Neural cell (in vitro differentiated cells): ENCODE measurements at regions not wholly inside any gene's neighbourhood (a gene's known extent, or its start where the extent isn't known, plus 50 kb on each side); places are given as distances from the start of the nearest gene placed in this dataset.

Source experiments
- H2AFZ ChIP-seq: fragments of 200-600, 300-800 bp; sonication (generic), shearing (Covaris generic); 2 replicates; pipeline ENCODE4 v1.6.0; 2014; ENCODE audit warnings: low read depth, mild to moderate bottlenecking, antibody characterized with exemption, low read length, moderate library complexity
- H3F3A ChIP-seq: fragments of 200-600 bp; shearing (Covaris generic); 2 replicates; pipeline ENCODE4 v1.6.1; 2016; ENCODE audit warnings: mild to moderate bottlenecking, moderate library complexity, mixed read lengths, antibody characterized with exemption, low read length; ENCODE audit not compliant: insufficient read depth, poor library complexity, severe bottlenecking
- H3K27ac ChIP-seq: fragments of 200-600, 300-800 bp; sonication (generic), shearing (Covaris generic); 2 replicates; pipeline ENCODE4 v1.5.1; 2014; ENCODE audit warnings: mild to moderate bottlenecking, low read length, moderate library complexity
- H3K27me3 ChIP-seq: fragments of 300-800, 200-600 bp; sonication (generic), shearing (Covaris generic); 2 replicates; pipeline ENCODE4 v1.6.0; 2014; ENCODE audit warnings: mild to moderate bottlenecking, low read depth, low read length, moderate library complexity; ENCODE audit not compliant: insufficient read depth
- H3K36me3 ChIP-seq: fragments of 300-800, 200-600 bp; sonication (generic), shearing (Covaris generic); 2 replicates; pipeline ENCODE4 v1.5.1; 2014; ENCODE audit warnings: mild to moderate bottlenecking, antibody characterized with exemption, low read length, moderate library complexity; ENCODE audit not compliant: insufficient read depth
- H3K4me2 ChIP-seq: fragments of 300-800, 200-600 bp; sonication (generic), shearing (Covaris generic); 2 replicates; pipeline ENCODE4 v1.6.0; 2014; ENCODE audit warnings: mild to moderate bottlenecking, low read length
- H3K4me3 ChIP-seq: fragments of 300-800, 200-600 bp; sonication (generic), shearing (Covaris generic); 2 replicates; pipeline ENCODE4 v1.5.1; 2014; ENCODE audit warnings: mild to moderate bottlenecking, low read length, moderate library complexity
- H3K79me2 ChIP-seq: fragments of 200-600 bp; shearing (Covaris generic); replicated peaks from 2 replicates; pipeline ENCODE4 v1.6.0; 2014; ENCODE audit warnings: mild to moderate bottlenecking, low read length, moderate library complexity; ENCODE audit not compliant: insufficient read depth
- H3K9ac ChIP-seq: fragments of 300-800, 200-600 bp; sonication (generic), shearing (Covaris generic); 2 replicates; pipeline ENCODE4 v1.6.1; 2016; ENCODE audit warnings: mild to moderate bottlenecking, low read length, mixed read lengths
- H3K9me2 ChIP-seq: fragments of 200-600 bp; shearing (Covaris generic); 2 replicates; pipeline ENCODE4 v1.6.1; 2016; ENCODE audit warnings: mild to moderate bottlenecking, low read length, mixed read lengths; ENCODE audit not compliant: insufficient read depth
- H3K9me3 ChIP-seq: fragments of 200-600, 300-800 bp; sonication (generic), shearing (Covaris generic); 2 replicates; pipeline ENCODE4 v1.6.1; 2016; ENCODE audit warnings: mild to moderate bottlenecking, mixed run types, low read length, moderate library complexity, mixed read lengths
- H4K20me1 ChIP-seq: fragments of 200-600 bp; shearing (Covaris generic); 2 replicates; pipeline ENCODE4 v1.6.1; 2016; ENCODE audit warnings: mild to moderate bottlenecking, mixed run types; ENCODE audit not compliant: insufficient read depth
- CTCF ChIP-seq: fragments of 450-650 bp; IDR thresholded peaks from 2 replicates; pipeline ENCODE4 v1.5.1; 2014; ENCODE audit warnings: antibody characterized with exemption, mild to moderate bottlenecking, moderate library complexity; ENCODE audit not compliant: poor library complexity, severe bottlenecking
- EP300 ChIP-seq: fragments of 450-650 bp; conservative IDR thresholded peaks from 2 replicates; pipeline ENCODE4 v1.6.1; 2014; ENCODE audit warnings: antibody characterized with exemption, mild to moderate bottlenecking, moderate library complexity; ENCODE audit not compliant: poor library complexity, severe bottlenecking
- EZH2 ChIP-seq: fragments of 200-600, 300-800 bp; shearing (Covaris generic), sonication (generic); IDR thresholded peaks from 2 replicates; pipeline ENCODE4 v1.6.1; 2014; ENCODE audit warnings: antibody characterized with exemption, low read length, borderline replicate concordance, mild to moderate bottlenecking; ENCODE audit not compliant: insufficient read depth, poor library complexity, severe bottlenecking
- MXI1 ChIP-seq: fragments of 450-650 bp; conservative IDR thresholded peaks from 2 replicates; pipeline ENCODE4 v1.6.1; 2014; ENCODE audit warnings: antibody characterized with exemption, mild to moderate bottlenecking; ENCODE audit not compliant: poor library complexity, severe bottlenecking
- POLR2AphosphoS5 ChIP-seq: IDR thresholded peaks from 2 replicates; pipeline ENCODE4 v1.6.1; 2012
- RAD21 ChIP-seq: fragments of 450-650 bp; conservative IDR thresholded peaks from 2 replicates; pipeline ENCODE4 v1.6.1; 2014; ENCODE audit warnings: antibody characterized with exemption, mild to moderate bottlenecking, moderate library complexity
- REST ChIP-seq: IDR thresholded peaks from 2 replicates; pipeline ENCODE4 v1.6.1; 2012; ENCODE audit warnings: borderline replicate concordance
- SMC3 ChIP-seq: fragments of 450-650 bp; conservative IDR thresholded peaks from 2 replicates; pipeline ENCODE4 v1.6.1; 2014; ENCODE audit warnings: antibody characterized with exemption, mild to moderate bottlenecking, moderate library complexity; ENCODE audit not compliant: poor library complexity
- TAF1 ChIP-seq: IDR thresholded peaks from 2 replicates; pipeline ENCODE4 v1.6.1; 2012; ENCODE audit warnings: low read depth

GRCh38 chr18:67695684-67696083, 179.2 kb upstream of the DSEL start:
- no peaks in the 10 kb centered on the region for H3K36me3 ChIP-seq
- no peak overlapping the region for H3K4me3 ChIP-seq
- H3K9me3 ChIP-seq: no peaks in the 10 kb centered on the region
- H3K79me2 ChIP-seq: no peaks in the 10 kb centered on the region
- H3K4me2 ChIP-seq: no peak overlapping the region
- H3K9ac ChIP-seq: no peak overlapping the region
- H2AFZ ChIP-seq: no peak overlapping the region
- H3K9me2 ChIP-seq: no peaks in the 10 kb centered on the region
- H3F3A ChIP-seq: no peaks in the 10 kb centered on the region
- no peaks in the 10 kb centered on the region for H4K20me1 ChIP-seq
- no peak overlapping the region for H3K27ac ChIP-seq
- H3K27me3 ChIP-seq: no peaks in the 10 kb centered on the region
- no peak for TF ChIP-seq MXI1
- no peak for TF ChIP-seq TAF1
- TF ChIP-seq SMC3: no peak
- no peak for TF ChIP-seq REST
- no peak for TF ChIP-seq RAD21
- TF ChIP-seq EZH2: no peak
- TF ChIP-seq CTCF: no peak
- no peak for TF ChIP-seq EP300
- no peak for TF ChIP-seq POLR2AphosphoS5

DNA sequence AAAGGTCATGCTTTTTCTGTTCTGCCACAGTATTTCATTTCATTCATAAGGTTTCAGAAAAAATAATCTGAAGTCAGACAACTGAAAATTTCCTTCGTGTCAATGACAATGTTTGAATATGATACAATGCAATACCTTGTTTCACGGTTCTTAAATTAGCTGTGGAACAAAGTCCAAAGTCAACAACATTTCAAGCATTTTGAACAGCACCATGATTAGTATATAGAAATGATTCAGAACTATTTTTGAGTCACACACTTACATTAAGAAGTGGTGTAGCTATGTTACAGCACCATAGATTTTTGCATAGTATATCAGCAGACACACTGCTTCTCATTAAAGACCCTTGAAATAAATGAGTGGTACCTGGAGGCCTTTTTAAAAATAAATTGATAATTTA, 178.3 kb upstream of the DSEL start:
- Histone ChIP-seq H3K4me2 (no peak overlapping the region), H3K27ac (no peak overlapping the region), H3K4me3 (no peak overlapping the region), H3K27me3 (no peaks in the 10 kb centered on the region), H3K36me3 (no peaks in the 10 kb centered on the region), H4K20me1 (no peaks in the 10 kb centered on the region), H3K9me2 (no peaks in the 10 kb centered on the region), H3K79me2 (no peaks in the 10 kb centered on the region), H3F3A (no peaks in the 10 kb centered on the region), H3K9me3 (no peaks in the 10 kb centered on the region), H3K9ac (no peak overlapping the region), H2AFZ (no peak overlapping the region)
- TF ChIP-seq POLR2AphosphoS5: no peak
- TF ChIP-seq EZH2: no peak
- TF ChIP-seq EP300: no peak
- TF ChIP-seq RAD21: no peak

DNA sequence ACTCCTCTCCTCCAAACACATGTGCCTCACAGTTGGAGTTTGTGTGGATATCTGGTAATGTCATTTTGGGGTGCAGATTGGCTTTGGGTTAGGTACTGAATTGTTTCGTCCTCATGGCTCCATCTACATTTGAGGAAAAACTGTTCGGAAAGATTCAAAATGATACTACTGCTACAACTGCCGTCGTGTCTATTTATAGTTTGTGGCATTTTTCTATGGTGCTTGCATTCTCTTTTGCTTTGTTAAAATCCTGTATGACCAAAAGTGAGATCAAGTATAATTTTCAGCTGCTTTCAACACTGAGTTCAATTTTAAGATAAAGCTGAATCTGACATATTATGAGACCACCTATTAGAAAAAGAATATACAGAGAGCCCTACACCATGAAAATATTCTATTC, 176.3 kb upstream of the DSEL start:
- Histone ChIP-seq H3K9me3 (no peaks in the 10 kb centered on the region), H3K36me3 (no peaks in the 10 kb centered on the region), H3K4me2 (no peak overlapping the region), H3K4me3 (no peak overlapping the region), H2AFZ (no peak overlapping the region), H3K27ac (no peak overlapping the region), H3F3A (no peaks in the 10 kb centered on the region), H3K79me2 (no peaks in the 10 kb centered on the region), H3K27me3 (no peaks in the 10 kb centered on the region), H3K9me2 (no peaks in the 10 kb centered on the region), H4K20me1 (no peaks in the 10 kb centered on the region), H3K9ac (no peak overlapping the region)
- TF ChIP-seq EP300 (no peak), REST (no peak), EZH2 (no peak), POLR2AphosphoS5 (no peak), SMC3 (no peak), CTCF (no peak), TAF1 (no peak), RAD21 (no peak), MXI1 (no peak)
